ENCODE measurements at regions not wholly inside any gene's neighbourhood (a gene's known extent, or its start where the extent isn't known, plus 50 kb on each side); places are given as distances from the start of the nearest gene placed in this dataset.

DNA sequence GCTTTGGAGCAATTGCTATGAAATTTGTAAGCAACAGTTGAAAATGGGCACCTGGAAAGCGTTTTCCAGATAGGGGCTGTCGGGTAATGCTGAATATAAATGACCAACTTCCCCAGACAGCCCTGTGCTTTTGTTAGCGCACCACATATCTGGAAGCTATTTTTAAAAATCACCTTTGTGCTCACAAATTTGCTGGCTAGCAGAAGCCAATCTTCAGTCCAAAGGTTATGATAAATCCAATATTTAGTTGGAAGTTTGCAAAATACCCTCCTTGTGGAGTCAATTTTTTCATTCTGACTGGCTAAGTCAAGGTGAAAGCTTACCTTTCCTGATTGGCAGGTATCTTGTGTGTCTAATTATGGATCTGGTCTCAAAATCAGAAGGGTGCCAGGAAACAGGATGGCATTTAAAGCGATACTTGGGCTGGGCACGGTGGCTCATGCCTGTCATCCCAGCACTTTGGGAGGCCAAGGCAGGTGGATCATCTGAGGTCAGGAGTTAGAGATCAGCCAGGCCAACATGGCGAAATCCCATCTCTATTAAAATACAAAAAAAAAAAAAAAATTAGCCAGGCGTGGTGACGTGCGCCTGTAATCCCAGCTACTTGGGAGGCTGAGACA lies 124.1 kb upstream of the AJAP1 start:
- Histone ChIP-seq H3K23ac (ENCODE audit: low read depth, low read length) (no peak overlapping the region), H3K9ac (ENCODE audit: low read depth, low read length) (no peak overlapping the region), H3K4me3 (ENCODE audit: insufficient read depth, low read depth, low read length) (no peak overlapping the region), H2AK5ac (ENCODE audit: low read depth, low read length) (no peak overlapping the region), H3K18ac (ENCODE audit: low read depth, low read length) (no peak overlapping the region), H3K36me3 (ENCODE audit: control insufficient read depth, insufficient read depth, low read length) (no peaks in the 10 kb centered on the region), H2BK120ac (ENCODE audit: low read depth, low read length) (no peak overlapping the region), H3K79me1 (ENCODE audit: low read depth in 1 of 2, low read length in 2 of 2) (no peaks in the 10 kb centered on the region), H4K8ac (ENCODE audit: low read depth in 2 of 2, low read length in 2 of 2) (no peak overlapping the region), H3K27ac (ENCODE audit: insufficient read depth, low read length) (no peak overlapping the region), H2BK5ac (ENCODE audit: low read depth, low read length, poor library complexity, severe bottlenecking) (no peak overlapping the region), H2AFZ (replicated peaks; ENCODE audit: low read length, poor library complexity) (no peak overlapping the region), H4K91ac (ENCODE audit: insufficient read depth, low read depth, low read length) (no peak overlapping the region), H3K14ac (replicated peaks; ENCODE audit: low read depth, low read length) (no peak overlapping the region), H3K4me1 (ENCODE audit: control insufficient read depth, insufficient read depth, low read length) (no peaks in the 10 kb centered on the region), H3K27me3 (ENCODE audit: control insufficient read depth, insufficient read depth, low read length) (no peaks in the 10 kb centered on the region), H2BK15ac (ENCODE audit: low read depth, low read length) (no peak overlapping the region), H3K4ac (ENCODE audit: low read depth, low read length) (no peak overlapping the region), H3K4me2 (ENCODE audit: low read depth, low read length) (no peak overlapping the region), H2BK20ac (ENCODE audit: low read depth, low read length) (no peak overlapping the region), H4K20me1 (ENCODE audit: insufficient read depth, low read length) (no peaks in the 10 kb centered on the region), H2AK9ac (replicated peaks; ENCODE audit: low read depth, low read length, poor library complexity) (no peak overlapping the region), H3K9me3 (ENCODE audit: control insufficient read depth, insufficient read depth, low read length) (peaks cover 44% of the 10 kb centered on the region), H3K56ac (ENCODE audit: extremely low read depth, insufficient read depth, low read length) (no peak overlapping the region), H3K9me1 (ENCODE audit: insufficient read depth, low read length) (no peaks in the 10 kb centered on the region), H4K5ac (ENCODE audit: low read depth, low read length) (no peak overlapping the region)
- ATAC-seq (ENCODE audit: low read depth) (no peak), DNase-seq (no peak)
- ChIA-PET CTCF (no interaction called here), POLR2A (ENCODE audit: unreplicated experiment) (no interaction called here)
- dilution Hi-C loops (cut with HindIII; ENCODE audit: low sequenced_read_pairs, unreplicated experiment) (no loop called here), in situ Hi-C loops (cut with MboI; ENCODE audit: low sequenced_read_pairs) (no loop called here), intact Hi-C loops (cut with micrococcal nuclease) (no loop called here)
- TF ChIP-seq MAZ (IDR thresholded peaks at IDR 0.05; ENCODE audit: borderline replicate concordance, low read depth, low read length) (no peak), BHLHE40 (IDR thresholded peaks at IDR 0.05; ENCODE audit: low read depth, low read length) (no peak), CEBPB (IDR thresholded peaks at IDR 0.05; ENCODE audit: low read depth, low read length) (no peak), SMC3 (IDR thresholded peaks at IDR 0.05; ENCODE audit: low read depth, low read length) (no peak), FOS (IDR thresholded peaks at IDR 0.05; ENCODE audit: low read depth, low read length) (no peak), RFX5 (IDR thresholded peaks at IDR 0.05; ENCODE audit: low read depth, low read length) (no peak), POLR2A (IDR thresholded peaks at IDR 0.05; ENCODE audit: low read depth, low read length) (no peak), ELK1 (IDR thresholded peaks at IDR 0.05; ENCODE audit: borderline replicate concordance, low read depth, low read length) (no peak), CTCF (conservative IDR thresholded peaks at IDR 0.05; ENCODE audit: low read depth, low read length) (no peak), NFE2L2 (IDR thresholded peaks at IDR 0.05; ENCODE audit: low read depth, low read length) (no peak), RCOR1 (IDR thresholded peaks at IDR 0.05; ENCODE audit: insufficient replicate concordance, low read length) (no peak), CHD1 (IDR thresholded peaks at IDR 0.05; ENCODE audit: low read depth, low read length) (no peak), RAD21 (IDR thresholded peaks at IDR 0.05; ENCODE audit: low read length) (no peak), MAFK (IDR thresholded peaks at IDR 0.05; ENCODE audit: low read depth, low read length) (no peak)
- TF ChIP-seq, protein P1, sequence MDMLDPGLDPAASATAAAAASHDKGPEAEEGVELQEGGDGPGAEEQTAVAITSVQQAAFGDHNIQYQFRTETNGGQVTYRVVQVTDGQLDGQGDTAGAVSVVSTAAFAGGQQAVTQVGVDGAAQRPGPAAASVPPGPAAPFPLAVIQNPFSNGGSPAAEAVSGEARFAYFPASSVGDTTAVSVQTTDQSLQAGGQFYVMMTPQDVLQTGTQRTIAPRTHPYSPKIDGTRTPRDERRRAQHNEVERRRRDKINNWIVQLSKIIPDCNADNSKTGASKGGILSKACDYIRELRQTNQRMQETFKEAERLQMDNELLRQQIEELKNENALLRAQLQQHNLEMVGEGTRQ (IDR thresholded peaks at IDR 0.05; ENCODE audit: low read depth, low read length): no peak
- BruUV-seq (replicated peaks): no TSS peak
- WGBS, 2 experiments (ENCODE audit: extremely low coverage in 2 of 2, insufficient read length in 1 of 2): no CpG with 5 or more reads among the region's 9 CpGs
